Activated CD8-positive, alpha-beta memory T cell treated with anti-CD3 and anti-CD28 coated beads for 36 hours (primary cell): ENCODE measurements at regions not wholly inside any gene's neighbourhood (a gene's known extent, or its start where the extent isn't known, plus 50 kb on each side); places are given as distances from the start of the nearest gene placed in this dataset.
"Not testable (repeated sequence)": the region's sequence is repeated elsewhere in the genome, so short reads cannot be mapped to it uniquely, and the experiment has no call there.

Experiments used
- CTCF ChIA-PET: fragments of 350-600 bp; sonication (Branson Sonifier 250); formaldehyde crosslinking; loops from one replicate; lab custom pipeline; 2021; ENCODE audit warnings: antibody characterized with exemption; lab: Charles Lee
- POLR2A ChIA-PET: fragments of 350-600 bp; sonication (Branson Sonifier 250); formaldehyde crosslinking; loops from one replicate; lab custom pipeline; 2021; ENCODE audit warnings: antibody characterized with exemption; lab: Charles Lee

DNA sequence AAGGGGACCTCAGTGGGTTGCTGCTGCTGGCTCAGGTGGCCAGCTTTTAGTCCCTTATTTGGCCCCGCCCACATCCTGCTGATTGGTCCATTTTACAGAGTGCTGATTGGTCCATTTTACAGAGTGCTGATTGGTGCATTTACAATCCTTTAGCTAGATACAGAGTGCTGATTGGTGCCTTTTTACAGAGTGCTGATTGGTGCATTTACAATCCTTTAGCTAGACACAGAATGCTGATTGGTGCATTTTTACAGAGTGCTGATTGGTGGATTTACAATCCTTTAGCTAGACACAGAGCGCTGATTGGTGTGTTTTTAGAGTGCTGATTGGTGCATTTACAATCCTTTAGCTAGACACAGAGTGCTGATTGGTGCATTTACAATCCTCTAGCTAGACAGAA, 143.7 kb upstream of the ANKRD28 start:
- CTCF ChIA-PET = interaction anchor here (0.6 to 1.3 kb wide), 2 partner anchors 12 to 157 kb away, joined by 3 to 4 read pairs; no protein-coding TSS in a partner anchor

DNA sequence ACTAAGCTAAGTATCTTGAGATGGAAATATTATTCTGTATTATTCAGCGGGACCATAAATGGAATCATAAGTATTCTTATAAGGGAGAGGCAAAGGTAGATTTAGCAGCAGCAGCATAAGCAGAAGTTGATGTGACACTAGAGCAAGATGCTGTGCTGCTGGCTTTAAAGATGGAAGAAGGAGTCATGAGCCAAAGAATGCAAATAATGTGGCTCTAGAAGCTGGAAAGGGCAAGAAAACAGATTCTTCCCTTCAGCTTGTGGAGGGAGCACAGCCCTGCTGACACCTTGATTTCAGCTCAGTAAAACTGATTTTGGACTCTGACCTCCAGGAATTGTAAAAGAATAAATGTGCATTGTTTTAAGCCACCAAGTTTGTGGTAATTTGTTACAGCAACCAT, 144.2 kb upstream of the ANKRD28 start:
- ChIA-PET POLR2A (no interaction called here), CTCF (interaction anchor here (0.6 to 1.3 kb wide), 2 partner anchors 11 to 157 kb away, joined by 3 to 4 read pairs; no protein-coding TSS in a partner anchor)

More for the DNA sequence above, 143.7 kb upstream of the ANKRD28 start:
- POLR2A ChIA-PET = not testable (repeated sequence)

DNA sequence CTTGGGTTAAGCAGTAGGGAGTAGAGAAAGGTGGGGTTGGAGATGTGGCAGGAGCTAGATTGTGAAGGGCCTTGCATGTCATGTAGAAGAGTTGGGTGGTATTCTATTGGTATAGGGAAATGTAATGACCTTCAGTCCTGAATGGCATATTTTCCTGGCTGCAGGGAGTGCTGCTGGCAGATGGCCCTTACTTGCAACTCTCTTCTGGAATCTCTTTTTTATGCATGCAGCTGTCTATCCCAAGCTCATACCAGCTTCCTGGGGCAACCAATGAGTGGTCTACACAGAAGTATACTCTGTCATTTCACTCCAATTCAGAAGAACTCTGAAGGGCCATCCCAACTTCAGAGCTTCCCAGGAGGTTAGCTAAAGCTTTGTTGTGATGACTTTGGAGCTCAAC, 144.7 kb upstream of the ANKRD28 start:
- ChIA-PET POLR2A (no interaction called here), CTCF (interaction anchor here (1.3 kb wide), 1 partner anchor 11 kb away, joined by 3 read pairs; no protein-coding TSS in a partner anchor)

DNA sequence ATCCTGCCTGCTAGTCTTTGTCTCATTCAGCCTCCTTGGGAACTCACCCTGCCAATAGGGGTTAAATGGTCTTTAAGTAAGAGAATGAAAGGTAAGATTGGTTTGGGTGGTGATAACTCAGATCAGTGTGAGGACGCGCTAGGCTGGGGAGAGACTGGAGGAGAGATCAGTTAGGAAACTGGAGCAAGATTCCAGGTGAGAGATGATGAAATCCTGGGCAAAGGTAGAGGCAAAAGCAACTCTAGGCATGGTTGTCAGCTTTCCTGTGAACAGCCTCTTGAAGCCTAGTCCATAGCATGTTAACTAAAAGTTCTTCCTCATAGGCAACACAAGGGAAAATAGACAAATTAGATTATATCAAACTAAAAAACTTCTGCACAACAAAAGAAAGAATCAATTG, 145.2 kb upstream of the ANKRD28 start:
- CTCF ChIA-PET = interaction anchor here (1.3 kb wide), 1 partner anchor 10 kb away, joined by 3 read pairs; no protein-coding TSS in a partner anchor
- POLR2A ChIA-PET = no interaction called here

DNA sequence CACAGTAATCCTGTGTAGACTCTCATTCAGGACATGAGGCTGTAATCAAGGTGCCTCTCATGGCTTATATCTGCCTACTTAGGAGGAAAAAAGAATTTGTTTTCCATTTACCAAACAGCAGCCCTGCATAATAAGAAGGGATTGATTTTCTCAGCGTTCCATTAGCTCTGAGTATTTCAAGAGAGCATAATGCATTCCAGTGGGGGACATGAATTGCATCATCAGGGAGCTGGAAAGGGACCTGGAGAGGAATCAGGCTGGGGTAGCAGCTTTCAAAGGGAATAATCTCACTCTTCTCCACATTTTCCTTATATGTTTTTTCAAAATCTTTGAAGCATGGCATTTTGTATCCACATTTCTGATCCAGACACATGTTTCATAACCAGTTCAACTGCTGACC, 150.6 kb upstream of the ANKRD28 start:
- POLR2A ChIA-PET = no interaction called here
- CTCF ChIA-PET = no interaction called here

DNA sequence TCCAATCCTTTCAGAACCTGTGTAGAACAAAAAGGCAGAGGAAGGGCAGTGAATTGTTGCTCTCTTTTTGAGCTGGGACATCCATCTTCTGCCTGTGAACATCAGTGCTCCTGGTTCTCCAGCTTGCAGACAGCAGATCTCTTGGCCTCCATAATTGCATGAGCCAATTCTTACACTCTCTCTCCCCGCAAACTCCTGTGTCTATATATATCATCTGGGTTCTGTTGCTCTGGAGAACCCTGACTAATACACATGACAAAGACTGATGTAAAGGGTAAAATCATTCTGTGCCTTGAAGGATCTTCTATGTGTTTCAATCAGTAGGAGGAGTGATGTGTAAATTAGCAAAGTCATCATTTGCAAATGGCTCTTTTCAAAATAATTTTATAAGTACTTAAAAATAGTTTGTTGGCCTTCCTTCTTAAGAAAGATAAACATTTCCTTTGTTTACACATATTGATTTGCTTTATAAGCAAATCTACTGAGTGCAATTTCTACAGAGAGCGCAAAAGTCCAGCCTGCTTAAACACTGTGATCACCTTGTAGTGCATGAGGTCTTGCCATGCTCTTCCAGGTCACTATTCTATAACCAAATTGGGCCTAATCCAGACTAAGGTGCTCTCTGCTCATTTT, 154.9 kb upstream of the ANKRD28 start:
- CTCF ChIA-PET = interaction anchor here (1.4 kb wide), 1 partner anchor 10 kb away, joined by 3 read pairs; no protein-coding TSS in a partner anchor
- POLR2A ChIA-PET = no interaction called here

DNA sequence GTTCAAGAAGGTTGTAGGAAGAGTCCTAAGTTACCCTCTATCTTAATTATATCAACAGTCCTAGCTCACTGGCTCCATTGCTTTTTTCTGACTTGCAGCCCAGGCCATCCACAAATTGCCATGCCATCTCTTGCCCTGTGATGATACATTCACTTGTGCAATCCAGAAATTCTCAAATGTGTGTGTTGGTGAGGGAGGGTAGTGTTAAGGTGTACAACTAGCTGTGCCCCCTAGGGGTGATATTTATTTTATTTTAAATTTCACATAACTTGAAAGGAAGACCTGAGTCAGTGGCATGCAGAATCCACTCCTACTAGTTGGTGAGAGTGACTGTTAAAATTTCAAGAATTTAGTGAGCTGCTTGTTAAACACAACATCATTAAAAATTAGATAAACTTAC, 156.1 kb upstream of the ANKRD28 start:
- ChIA-PET POLR2A (no interaction called here), CTCF (interaction anchor here (1.4 kb wide), 1 partner anchor 12 kb away, joined by 3 read pairs; no protein-coding TSS in a partner anchor)

DNA sequence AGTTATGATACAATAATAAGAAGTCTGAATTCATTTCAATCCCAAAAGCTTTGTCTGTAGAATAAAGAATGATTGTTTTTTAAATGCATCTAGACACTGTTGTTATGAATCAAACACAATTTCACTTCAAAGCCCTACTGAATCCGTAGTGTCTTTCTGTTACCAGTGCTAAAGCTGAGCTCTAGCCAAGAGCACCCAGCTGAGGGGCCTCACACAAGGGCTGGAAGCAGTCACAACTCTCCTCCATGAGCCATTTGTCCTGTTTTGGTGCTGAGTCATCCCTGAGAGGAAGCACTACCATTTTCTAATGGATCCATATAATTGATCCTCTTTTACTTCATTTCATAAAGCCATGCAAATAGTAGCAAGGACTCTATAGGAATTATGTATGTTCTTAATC, 158.2 kb upstream of the ANKRD28 start:
- ChIA-PET POLR2A (no interaction called here), CTCF (interaction anchor here (0.5 kb wide), 1 partner anchor 1753 kb away, joined by 3 read pairs; no protein-coding TSS in a partner anchor)

DNA sequence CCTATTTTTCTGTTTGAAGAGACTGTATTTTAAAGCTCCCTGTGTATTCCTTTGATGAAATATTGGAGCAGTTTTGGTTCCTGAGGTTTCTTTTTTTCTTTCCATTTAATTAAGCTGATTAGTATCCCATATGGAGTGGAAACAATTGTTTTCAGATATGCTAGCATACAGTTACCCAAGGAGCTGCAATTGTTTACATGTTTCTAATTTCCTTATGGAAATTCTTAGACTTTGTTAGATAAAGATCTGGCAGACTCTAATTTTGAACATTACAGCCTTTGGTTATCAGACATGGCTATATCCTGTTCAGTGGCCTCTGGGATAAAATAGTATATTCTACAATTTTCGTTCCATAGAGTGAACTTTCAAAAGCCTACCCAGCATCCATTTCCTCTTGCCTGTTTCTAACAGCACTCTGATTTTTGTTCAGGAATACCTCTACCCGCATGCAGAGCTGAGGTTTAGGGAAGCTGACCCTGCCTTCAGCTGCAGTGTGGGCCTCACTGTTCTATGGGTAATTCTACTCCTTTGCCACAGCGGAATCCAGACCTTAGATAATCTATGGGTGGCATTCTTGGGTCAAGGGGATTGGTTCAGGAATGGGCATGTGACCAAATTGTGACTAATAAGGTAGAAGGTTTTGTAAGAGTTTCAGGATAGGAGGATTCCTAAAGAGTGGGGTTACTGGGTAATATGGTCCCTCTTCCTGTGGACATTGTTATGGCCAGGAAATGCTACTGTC, 161.1 kb upstream of the ANKRD28 start:
- POLR2A ChIA-PET = no interaction called here
- CTCF ChIA-PET = interaction anchor here (0.9 kb wide), 1 partner anchor 9 kb away, joined by 3 read pairs; no protein-coding TSS in a partner anchor

DNA sequence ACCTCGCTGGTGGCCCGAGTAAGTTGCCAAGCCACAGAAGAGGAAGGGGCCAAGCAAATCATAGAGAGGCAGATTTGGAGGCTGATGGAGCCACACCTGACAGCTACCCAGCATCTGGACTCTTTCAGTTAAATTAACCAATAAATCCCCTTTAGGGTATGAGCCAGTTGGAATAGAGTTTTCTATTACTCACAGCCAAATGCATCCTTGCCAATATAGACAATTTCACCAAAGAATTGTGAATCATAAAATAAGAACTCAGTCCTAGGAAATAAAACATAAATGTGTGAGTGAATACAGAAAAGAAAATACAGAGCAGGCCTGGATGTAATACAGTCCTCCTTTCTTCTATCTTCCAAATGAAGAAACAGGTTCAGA, 161.6 kb upstream of the ANKRD28 start:
- CTCF ChIA-PET = no interaction called here
- POLR2A ChIA-PET = no interaction called here

DNA sequence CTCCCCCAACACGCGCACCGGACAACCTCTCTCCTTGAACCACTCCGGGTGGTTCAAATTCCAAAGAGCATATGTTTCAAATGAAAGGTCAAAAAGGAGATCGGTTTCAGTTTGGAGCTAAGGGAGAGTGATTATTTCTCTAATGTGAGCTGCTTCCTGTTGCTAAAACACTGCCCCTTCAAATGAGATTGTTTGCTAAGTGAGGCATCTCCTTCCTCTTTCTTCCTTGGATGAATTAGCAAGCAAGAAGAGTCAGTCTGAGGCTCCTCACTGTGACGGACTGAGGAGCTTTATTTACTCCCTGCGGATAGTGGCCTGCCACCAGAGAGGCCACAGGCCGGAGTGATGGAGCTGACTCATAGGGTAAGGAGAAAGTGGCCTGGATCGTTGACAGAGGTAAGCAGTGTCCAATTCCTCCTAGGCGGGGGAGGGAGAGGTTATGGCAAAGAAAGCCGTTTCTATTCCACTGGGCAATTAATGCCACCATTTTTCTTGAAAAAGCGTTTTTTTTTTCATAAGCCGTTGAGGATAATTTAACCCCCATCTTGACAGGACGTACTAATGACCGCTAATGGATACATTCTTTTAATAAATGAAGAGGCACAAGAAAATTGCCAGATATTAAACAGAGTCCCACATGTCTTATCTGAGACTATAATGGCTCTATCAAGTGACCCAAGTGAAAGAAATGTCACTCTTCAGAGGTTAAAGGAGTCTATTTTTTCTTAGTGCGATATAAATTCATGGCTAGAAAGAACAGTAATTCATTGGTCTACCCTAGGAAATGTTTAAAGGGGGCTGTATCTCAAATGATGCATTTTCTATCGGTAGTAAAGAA, 167.0 kb upstream of the ANKRD28 start:
- ChIA-PET CTCF (no interaction called here), POLR2A (no interaction called here)

DNA sequence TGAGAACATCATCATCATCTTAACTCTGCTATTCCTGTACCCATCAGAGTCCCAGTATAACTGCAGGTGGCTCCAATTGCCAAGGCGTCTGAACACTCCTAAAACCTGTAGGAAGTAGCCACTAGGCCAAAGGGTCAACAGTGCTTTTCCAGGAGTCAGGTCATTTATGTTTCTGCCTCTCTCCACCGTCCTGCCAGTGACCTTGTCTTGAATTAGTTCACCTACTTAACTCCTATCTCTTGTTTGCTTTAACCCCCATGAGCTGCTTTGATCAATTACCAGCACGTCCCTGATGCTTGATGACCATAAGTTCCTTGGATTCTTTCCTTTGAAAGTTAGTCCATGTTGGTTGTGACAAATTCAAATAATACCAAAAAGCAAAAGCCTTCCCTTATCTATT, 169.8 kb upstream of the ANKRD28 start:
- CTCF ChIA-PET = interaction anchor here (1.6 kb wide), 1 partner anchor 9 kb away, joined by 3 read pairs; no protein-coding TSS in a partner anchor
- POLR2A ChIA-PET = no interaction called here

DNA sequence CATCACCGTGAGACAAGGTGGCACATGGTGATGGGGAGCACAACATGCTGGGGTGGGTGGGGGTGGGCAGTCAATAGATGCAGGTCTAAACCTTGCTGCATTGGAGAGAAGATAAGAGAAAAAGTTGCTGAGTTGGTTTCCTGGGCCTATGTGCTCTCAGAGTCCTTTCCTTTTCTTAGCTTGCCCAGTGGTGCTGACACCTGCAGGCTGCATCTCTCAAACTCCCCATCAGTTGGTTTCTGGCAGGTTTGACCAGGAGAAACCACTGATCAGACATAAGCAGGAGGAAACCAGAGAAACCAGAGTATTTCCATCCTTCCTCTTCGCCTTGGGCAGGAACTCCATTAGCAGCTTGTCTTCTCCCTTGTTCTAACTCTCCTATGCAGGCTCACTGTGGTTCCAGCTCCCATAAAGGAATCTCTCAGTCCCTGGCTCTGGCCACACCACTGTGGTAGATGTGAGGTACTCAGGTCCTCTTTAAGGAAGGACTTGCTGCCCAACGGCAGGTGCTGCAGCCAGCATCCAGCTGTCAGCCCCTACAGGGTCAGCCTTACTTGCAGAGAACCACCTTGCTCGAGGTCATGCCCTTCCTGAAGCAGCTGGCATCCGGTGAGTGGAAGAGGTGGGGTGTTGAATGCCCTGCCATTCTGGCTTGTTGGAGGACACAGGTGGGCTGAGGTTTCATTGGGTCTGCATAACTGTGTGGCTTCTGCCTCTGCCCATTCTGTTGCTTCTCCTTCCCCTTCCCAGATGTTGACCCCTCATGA, 172.3 kb upstream of the ANKRD28 start:
- CTCF ChIA-PET = interaction anchor here (1.0 kb wide), 1 partner anchor 53 kb away, joined by 3 read pairs; no protein-coding TSS in a partner anchor
- POLR2A ChIA-PET = no interaction called here

DNA sequence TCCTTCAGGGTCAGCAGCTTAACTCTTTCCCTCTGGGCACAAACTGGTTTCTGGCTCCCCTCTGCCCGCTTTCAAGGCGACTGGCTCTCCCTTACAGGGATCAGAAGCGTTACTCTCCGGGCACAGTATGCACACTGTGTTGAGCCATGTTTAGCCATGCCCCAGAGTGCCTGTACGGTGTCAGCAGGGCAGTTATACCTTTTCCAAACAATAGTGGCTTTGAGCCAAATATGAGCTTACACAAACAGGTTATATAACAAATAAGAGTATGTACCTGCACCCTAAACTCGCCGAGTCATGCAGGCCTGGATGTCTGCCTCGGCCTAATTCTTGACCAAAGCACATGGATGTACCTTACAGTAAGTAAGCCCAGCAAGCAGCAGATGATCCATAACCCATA, 175.6 kb upstream of the ANKRD28 start:
- CTCF ChIA-PET = no interaction called here
- POLR2A ChIA-PET = no interaction called here

DNA sequence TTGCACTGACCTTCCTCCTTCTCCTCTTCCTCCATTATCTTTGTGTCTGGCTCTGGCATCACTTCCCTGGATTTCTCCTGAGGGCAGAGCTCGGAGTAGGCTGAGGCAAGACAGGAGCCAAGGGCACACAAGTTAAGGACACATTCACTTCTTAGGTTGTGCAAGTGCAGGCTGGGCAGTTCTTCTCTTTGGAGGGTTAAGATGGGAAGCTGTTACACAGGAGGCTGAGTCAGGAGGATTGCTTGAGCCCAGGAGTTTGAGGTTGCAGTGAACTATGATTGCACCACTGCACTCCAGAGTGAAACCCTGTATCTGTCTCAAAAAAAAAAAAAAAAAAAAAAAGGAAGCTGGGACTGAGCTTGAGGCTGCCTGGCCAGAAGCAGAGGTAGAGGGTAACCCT, 176.2 kb upstream of the ANKRD28 start:
- ChIA-PET POLR2A (no interaction called here), CTCF (no interaction called here)

DNA sequence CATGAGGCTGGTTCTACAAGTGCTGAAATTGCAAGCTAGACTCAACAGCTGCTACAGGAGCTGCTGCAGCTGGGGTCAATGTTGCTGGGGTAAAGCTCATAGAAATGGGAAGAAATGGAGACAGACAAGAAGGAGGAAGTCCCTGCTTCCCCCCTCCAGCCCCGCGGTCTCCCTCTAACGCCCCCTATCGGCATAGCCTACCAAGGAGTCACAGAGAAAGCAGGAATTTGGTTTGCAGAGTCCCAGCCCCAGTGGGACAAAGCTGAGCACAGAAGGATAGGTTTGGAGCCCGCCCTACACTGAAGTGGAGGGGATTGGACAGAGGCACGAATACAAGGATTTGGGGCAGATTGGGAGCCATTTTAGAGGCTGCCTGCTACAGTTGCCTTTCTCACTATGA, 176.9 kb upstream of the ANKRD28 start:
- ChIA-PET CTCF (no interaction called here), POLR2A (no interaction called here)

DNA sequence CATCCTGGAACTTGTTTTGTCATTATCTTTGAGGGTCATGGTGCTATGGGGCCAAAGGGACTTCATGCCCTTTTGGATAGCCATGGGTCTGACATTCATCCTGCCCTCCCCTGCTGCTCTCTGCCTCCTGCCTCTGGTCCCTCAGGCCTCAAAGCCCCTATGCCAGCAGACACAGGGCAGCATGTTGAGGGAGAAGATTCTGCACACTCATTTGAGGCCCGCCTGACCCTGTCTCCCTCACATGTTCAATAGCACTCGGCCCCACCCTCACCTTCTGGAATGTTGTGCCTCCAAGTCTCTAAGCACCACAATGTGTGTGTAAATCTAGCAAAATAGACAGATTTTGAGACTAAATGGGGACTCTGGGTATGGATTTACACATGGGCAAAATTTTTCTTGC, 178.7 kb upstream of the ANKRD28 start:
- POLR2A ChIA-PET = no interaction called here

DNA sequence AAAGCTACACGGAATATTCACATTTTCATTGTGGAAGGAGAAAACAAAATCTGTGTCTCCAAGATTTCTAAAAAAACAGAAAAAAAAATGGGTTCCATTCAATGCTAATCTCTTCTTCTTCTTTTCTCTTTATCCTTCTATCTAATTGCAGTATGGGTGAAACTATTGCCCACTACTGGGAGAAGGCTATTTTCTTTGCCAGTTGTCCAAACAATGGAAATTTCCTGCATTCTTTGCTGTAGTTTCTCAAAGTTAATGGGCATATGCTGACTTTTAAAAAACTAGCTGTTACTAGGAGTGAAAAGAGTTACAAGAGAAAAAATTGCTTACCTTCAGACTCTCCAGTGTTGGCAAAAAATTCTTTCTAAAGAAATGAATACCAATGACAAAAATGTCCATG, 179.3 kb upstream of the ANKRD28 start:
- ChIA-PET CTCF (no interaction called here), POLR2A (no interaction called here)

More for the DNA sequence above, 178.7 kb upstream of the ANKRD28 start:
- CTCF ChIA-PET = no interaction called here
